BJ (cell line): ENCODE measurements at regions not wholly inside any gene's neighbourhood (a gene's known extent, or its start where the extent isn't known, plus 50 kb on each side); places are given as distances from the start of the nearest gene placed in this dataset.

Experiments
- CTCF ChIA-PET: fragments of 350-600 bp; formaldehyde crosslinking; extraction: SDS; loops from one replicate; lab custom pipeline; 2021; ENCODE audit warnings: antibody characterized with exemption, inconsistent platforms; lab: Yijun Ruan, JAX
- POLR2A ChIA-PET: fragments of 300-600 bp; sonication (Branson Sonifier 250); formaldehyde crosslinking; extraction: SDS; loops from one replicate; lab custom pipeline; 2021; ENCODE audit warnings: antibody characterized with exemption; lab: Charles Lee
- DNase-seq: peaks from one replicate; pipeline ENCODE4 v3.0.0-alpha.2; 2011; ENCODE audit warnings: low read depth
- H3K27me3 ChIP-seq: 2 replicates; pipeline ENCODE4 v1.6.0; 2011; ENCODE audit warnings: low read length; ENCODE audit not compliant: control insufficient read depth, insufficient read depth
- H3K36me3 ChIP-seq: 2 replicates; pipeline ENCODE4 v1.5.1; 2011; ENCODE audit warnings: low read length; ENCODE audit not compliant: control insufficient read depth, insufficient read depth
- H3K4me3 ChIP-seq: 2 replicates; pipeline ENCODE4 v1.5.1; 2011; ENCODE audit warnings: low read depth, mild to moderate bottlenecking, control low read depth, low read length
- CTCF ChIP-seq: IDR thresholded peaks from 2 replicates; pipeline ENCODE4 v1.5.1; 2011; ENCODE audit warnings: low read depth, mild to moderate bottlenecking, control low read depth, inconsistent platforms, low read length, moderate library complexity; ENCODE audit not compliant: insufficient read depth

- POLR2A ChIA-PET: no interaction called here
- no peak overlapping the region for H3K4me3 ChIP-seq
Observed at GRCh38 chr2:67258831-67259230, 138.3 kb upstream of the ETAA1 start.

GRCh38 chr2:67259556-67260342, 137.4 kb upstream of the ETAA1 start:
- DNase-seq: peak; percentile 87
- no peak for TF ChIP-seq CTCF
- no peaks in the 10 kb centered on the region for H3K27me3 ChIP-seq
- H3K4me3 ChIP-seq: no peak overlapping the region
- no peaks in the 10 kb centered on the region for H3K36me3 ChIP-seq
- POLR2A ChIA-PET: interaction anchor here (0.6 kb wide), 2 partner anchors 408 to 1993 kb away, joined by 3 to 4 read pairs; no protein-coding TSS in a partner anchor
- CTCF ChIA-PET: interaction anchor here (0.5 kb wide), 1 partner anchor 217 kb away, joined by 3 read pairs; no protein-coding TSS in a partner anchor

More at GRCh38 chr2:67258831-67259230, 138.3 kb upstream of the ETAA1 start:
- no peak for DNase-seq
- Histone ChIP-seq H3K27me3 (no peaks in the 10 kb centered on the region), H3K36me3 (no peaks in the 10 kb centered on the region)
- TF ChIP-seq CTCF: no peak
- CTCF ChIA-PET: interaction anchor here (1.2 kb wide), 1 partner anchor 10 kb away, joined by 4 read pairs; no protein-coding TSS in a partner anchor

GRCh38 chr2:67260343-67261277, 136.5 kb upstream of the ETAA1 start:
- ChIA-PET CTCF (interaction anchor here (1.4 kb wide), 1 partner anchor 21 kb away, joined by 3 read pairs; no protein-coding TSS in a partner anchor), POLR2A (interaction anchor here (0.6 kb wide), 2 partner anchors 407 to 1994 kb away, joined by 3 to 4 read pairs; no protein-coding TSS in a partner anchor)
- Histone ChIP-seq H3K4me3 (peak overlapping the region; percentile 18; the same call in 1 of the 2 replicates), H3K36me3 (no peaks in the 10 kb centered on the region), H3K27me3 (no peaks in the 10 kb centered on the region)
- no peak for TF ChIP-seq CTCF
- DNase-seq: peak; percentile 100

DNA sequence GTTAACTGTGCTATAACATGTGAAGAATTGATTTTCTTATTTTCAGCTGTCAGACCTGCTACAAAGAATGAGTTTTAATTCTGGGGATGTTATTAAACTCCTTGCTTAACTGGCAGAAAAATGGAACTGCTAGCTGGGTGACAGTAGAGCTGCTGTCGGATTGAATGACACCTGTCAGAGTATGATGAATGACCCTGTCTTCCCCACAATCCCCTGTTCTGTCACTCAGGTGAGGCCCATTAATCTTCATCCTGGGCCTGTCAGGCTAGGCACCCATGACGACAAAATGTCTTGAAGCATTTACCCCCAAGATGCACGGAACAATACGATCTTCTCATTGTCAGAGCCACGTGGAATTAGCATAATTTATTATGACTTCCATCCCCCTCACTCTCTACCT, 129.9 kb upstream of the ETAA1 start:
- no peak for DNase-seq
- no peaks in the 10 kb centered on the region for H3K27me3 ChIP-seq
- ChIA-PET CTCF (no interaction called here), POLR2A (no interaction called here)
- no peak overlapping the region for H3K4me3 ChIP-seq
- no peak for TF ChIP-seq CTCF
- H3K36me3 ChIP-seq: no peaks in the 10 kb centered on the region
